H9 (cell line): ENCODE measurements at regions not wholly inside any gene's neighbourhood (a gene's known extent, or its start where the extent isn't known, plus 50 kb on each side); places are given as distances from the start of the nearest gene placed in this dataset.

Experiments used
- DNase-seq: peaks from one replicate; pipeline ENCODE4 v3.0.0-alpha.2; 2017
- H2AFZ ChIP-seq: one replicate; pipeline ENCODE4 v1.6.1; 2013; ENCODE audit warnings: mild to moderate bottlenecking, low read length, control low read depth, moderate library complexity
- H2AK5ac ChIP-seq: 2 replicates; pipeline ENCODE4 v1.6.1; 2013; ENCODE audit warnings: low read length, control low read depth, mixed read lengths; ENCODE audit not compliant: insufficient read length
- H2BK120ac ChIP-seq: one replicate; pipeline ENCODE4 v1.6.1; 2013; ENCODE audit warnings: low read depth, mild to moderate bottlenecking, low read length, control low read depth, inconsistent platforms; ENCODE audit not compliant: poor library complexity, severe bottlenecking
- H2BK12ac ChIP-seq: 2 replicates; pipeline ENCODE4 v1.6.1; 2013; ENCODE audit warnings: low read length, control low read depth, mixed read lengths, low read depth; ENCODE audit not compliant: insufficient read length
- H2BK15ac ChIP-seq: 2 replicates; pipeline ENCODE4 v1.6.1; 2013; ENCODE audit warnings: low read depth, low read length, control low read depth
- H2BK20ac ChIP-seq: one replicate; pipeline ENCODE4 v1.6.1; 2013; ENCODE audit warnings: low read depth, mild to moderate bottlenecking, low read length, control low read depth, inconsistent platforms; ENCODE audit not compliant: poor library complexity, severe bottlenecking
- H2BK5ac ChIP-seq: 2 replicates; pipeline ENCODE4 v1.6.1; 2013; ENCODE audit warnings: low read length, control low read depth, mixed read lengths; ENCODE audit not compliant: insufficient read length
- H3K14ac ChIP-seq: 2 replicates; pipeline ENCODE4 v1.6.1; 2013; ENCODE audit warnings: low read length, control low read depth; ENCODE audit not compliant: insufficient read depth
- H3K18ac ChIP-seq: 2 replicates; pipeline ENCODE4 v1.6.1; 2013; ENCODE audit warnings: low read depth, mild to moderate bottlenecking, mixed read lengths, low read length, control low read depth; ENCODE audit not compliant: insufficient read length
- H3K23ac ChIP-seq: 2 replicates; pipeline ENCODE4 v1.6.1; 2013; ENCODE audit warnings: low read length, control low read depth, mixed read lengths, low read depth; ENCODE audit not compliant: insufficient read length
- H3K23me2 ChIP-seq: 2 replicates; pipeline ENCODE4 v1.6.1; 2013; ENCODE audit warnings: low read depth, mild to moderate bottlenecking, mixed read lengths, low read length, control low read depth; ENCODE audit not compliant: insufficient read length, poor library complexity, severe bottlenecking
- H3K27ac ChIP-seq: 2 replicates; pipeline ENCODE4 v1.5.1; 2013; ENCODE audit warnings: low read length, control low read depth, mixed read lengths, low read depth; ENCODE audit not compliant: insufficient read length
- H3K27me3 ChIP-seq: 2 replicates; pipeline ENCODE4 v1.6.1; 2013; ENCODE audit warnings: low read length, control low read depth, inconsistent platforms; ENCODE audit not compliant: insufficient read depth
- H3K4ac ChIP-seq: 2 replicates; pipeline ENCODE4 v1.6.1; 2013; ENCODE audit warnings: low read depth, mild to moderate bottlenecking, control low read depth, inconsistent platforms, low read length, moderate library complexity
- H3K4me1 ChIP-seq: 2 replicates; pipeline ENCODE4 v1.6.1; 2013; ENCODE audit warnings: low read length, control low read depth, inconsistent platforms; ENCODE audit not compliant: insufficient read depth
- H3K4me2 ChIP-seq: 2 replicates; pipeline ENCODE4 v1.6.1; 2013; ENCODE audit warnings: low read length, control low read depth, mixed read lengths; ENCODE audit not compliant: insufficient read length, insufficient read depth
- H3K56ac ChIP-seq: 2 replicates; pipeline ENCODE4 v1.6.1; 2013; ENCODE audit warnings: low read depth, mild to moderate bottlenecking, mixed read lengths, low read length, control low read depth; ENCODE audit not compliant: insufficient read length
- H3K79me1 ChIP-seq: 2 replicates; pipeline ENCODE4 v1.6.1; 2013; ENCODE audit warnings: low read depth, mild to moderate bottlenecking, moderate library complexity, low read length, control low read depth, inconsistent platforms; ENCODE audit not compliant: insufficient read depth, poor library complexity, severe bottlenecking
- H3K79me2 ChIP-seq: 2 replicates; pipeline ENCODE4 v1.6.1; 2013; ENCODE audit warnings: low read length, control low read depth, inconsistent platforms; ENCODE audit not compliant: insufficient read depth
- H3K9ac ChIP-seq: 2 replicates; pipeline ENCODE4 v1.6.1; 2013; ENCODE audit warnings: low read length, control low read depth, mixed read lengths; ENCODE audit not compliant: insufficient read length; ENCODE audit errors: extremely low read depth
- H3K9me3 ChIP-seq: one replicate; pipeline ENCODE4 v1.6.1; 2013; ENCODE audit warnings: low read depth, low read length, inconsistent platforms; ENCODE audit not compliant: control insufficient read depth
- H3T11ph ChIP-seq: one replicate; pipeline ENCODE4 v1.6.1; 2013; ENCODE audit warnings: mild to moderate bottlenecking, low read length, control low read depth, inconsistent platforms
- H4K20me1 ChIP-seq: one replicate; pipeline ENCODE4 v1.6.1; 2013; ENCODE audit not compliant: control insufficient read depth, insufficient read length, insufficient read depth
- H4K5ac ChIP-seq: 2 replicates; pipeline ENCODE4 v1.6.1; 2013; ENCODE audit warnings: low read depth, mild to moderate bottlenecking, mixed read lengths, low read length, control low read depth; ENCODE audit not compliant: insufficient read length
- H4K8ac ChIP-seq: replicated peaks from 2 replicates; pipeline ENCODE4 v1.6.1; 2013; ENCODE audit warnings: low read length, control low read depth, mixed read lengths, low read depth; ENCODE audit not compliant: insufficient read length
- H4K91ac ChIP-seq: 2 replicates; pipeline ENCODE4 v1.6.1; 2013; ENCODE audit warnings: low read depth, mild to moderate bottlenecking, moderate library complexity, mixed read lengths, low read length, control low read depth; ENCODE audit not compliant: insufficient read length
- H3K27ac Mint-ChIP-seq, 3 experiments: 2 replicates in 2 of 3; 3 replicates in 1 of 3; pipeline ENCODE4 v1.8.0; 2020 to 2021; ENCODE audit warnings: mixed read lengths in 3 of 3, mild to moderate bottlenecking in 1 of 3, moderate library complexity in 1 of 3
- H3K27me3 Mint-ChIP-seq: 2 replicates; pipeline ENCODE4 v1.8.0; 2021; ENCODE audit warnings: low read depth, mild to moderate bottlenecking, moderate library complexity, mixed read lengths
- H3K36me3 Mint-ChIP-seq, 3 experiments: 2 replicates in 2 of 3; 3 replicates in 1 of 3; pipeline ENCODE4 v1.8.0; 2020 to 2021; ENCODE audit warnings: low read depth in 3 of 3, mixed read lengths in 3 of 3; ENCODE audit not compliant: insufficient read depth in 1 of 3
- H3K4me1 Mint-ChIP-seq, 2 experiments: 2 replicates each; pipeline ENCODE4 v1.8.0; 2020; ENCODE audit warnings: mixed read lengths in 2 of 2
- H3K4me3 Mint-ChIP-seq, 2 experiments: 2 replicates in 1 of 2; 3 replicates in 1 of 2; pipeline ENCODE4 v1.8.0; 2020 to 2021; ENCODE audit warnings: mild to moderate bottlenecking in 2 of 2, mixed read lengths in 2 of 2, moderate library complexity in 1 of 2
- H3K9me3 Mint-ChIP-seq, 2 experiments: 2 replicates in 1 of 2; 3 replicates in 1 of 2; pipeline ENCODE4 v1.8.0; 2020; ENCODE audit warnings: mild to moderate bottlenecking in 2 of 2, mixed read lengths in 2 of 2, moderate library complexity in 1 of 2
- CTCF ChIP-seq: fragments of 200-600 bp; sonication (generic); conservative IDR thresholded peaks from 3 replicates; pipeline ENCODE4 v1.8.0; 2021; ENCODE audit warnings: antibody characterized with exemption, mild to moderate bottlenecking
- WGBS: extraction: QIAGEN DNeasy Blood & Tissue Kit; methylation state at CpG from one replicate; pipeline ENCODE4 v1.1.7; 2013; ENCODE audit warnings: missing lambda C conversion rate, low lambda C conversion rate, mixed read lengths; ENCODE audit not compliant: insufficient read length; ENCODE audit errors: extremely low coverage; 5-methylcytosine and 5-hydroxymethylcytosine counted together

- no peak overlapping the region for H3K14ac ChIP-seq
- peaks cover 4 to 5% of the 10 kb centered on the region in 2 experiments; a peak in 2 of 4 replicates for H3K4me1 Mint-ChIP-seq
- peak overlapping the region in 1 of 3 experiments; percentile 52; a peak in 2 of 7 replicates for H3K27ac Mint-ChIP-seq
These were observed 71.0 kb upstream of the RAPH1 start for GRCh38 chr2:203606051-203606450.

More at GRCh38 chr2:203606051-203606450, 71.0 kb upstream of the RAPH1 start:
- Histone ChIP-seq H2BK5ac (no peak overlapping the region), H2BK15ac (no peak overlapping the region), H3K4ac (no peak overlapping the region), H4K5ac (no peak overlapping the region), H3K18ac (no peak overlapping the region), H3K9ac (no peak overlapping the region), H4K91ac (no peak overlapping the region), H3K79me1 (no peaks in the 10 kb centered on the region), H3T11ph (no peak overlapping the region), H2BK20ac (no peak overlapping the region), H3K27me3 (no peaks in the 10 kb centered on the region), H3K9me3 (no peaks in the 10 kb centered on the region), H4K8ac (no peak overlapping the region), H4K20me1 (no peaks in the 10 kb centered on the region), H2BK12ac (no peak overlapping the region), H3K27ac (no peak overlapping the region), H2AFZ (no peak overlapping the region), H3K4me1 (no peaks in the 10 kb centered on the region), H3K23ac (no peak overlapping the region), H3K23me2 (no peaks in the 10 kb centered on the region), H3K79me2 (no peaks in the 10 kb centered on the region), H3K56ac (no peak overlapping the region), H3K4me2 (no peak overlapping the region), H2BK120ac (no peak overlapping the region), H2AK5ac (no peak overlapping the region)
- no peak for DNase-seq
- no peaks in the 10 kb centered on the region for H3K36me3 Mint-ChIP-seq
- H3K4me3 Mint-ChIP-seq = no peak overlapping the region
- no peaks in the 10 kb centered on the region for H3K27me3 Mint-ChIP-seq
- TF ChIP-seq CTCF = no peak
- no CpG with 5 or more reads among the region's 3 CpGs for WGBS
- H3K9me3 Mint-ChIP-seq = no peaks in the 10 kb centered on the region
